Right atrium auricular region (tissue), 2 donors: ENCODE measurements at regions not wholly inside any gene's neighbourhood (a gene's known extent, or its start where the extent isn't known, plus 50 kb on each side); places are given as distances from the start of the nearest gene placed in this dataset.

Experiments used
- DNase-seq: peaks from one replicate; pipeline ENCODE4 v3.0.0-alpha.2; 2019; ENCODE audit warnings: low spot score
- H3K27ac ChIP-seq, 2 donors: fragments of 200-600 bp; sonication (generic); 1 replicate in 1 of 2; 2 replicates in 1 of 2; pipeline ENCODE4 v1.5.1; 2016 to 2019
- H3K27me3 ChIP-seq, 2 donors: fragments of 200-600 bp; sonication (generic); one replicate each; pipeline versions ENCODE4 v1.5.1 to v1.6.0; 2017 to 2019
- H3K36me3 ChIP-seq: fragments of 200-600 bp; sonication (generic); one replicate; pipeline ENCODE4 v1.5.1; 2016
- H3K4me1 ChIP-seq, 2 donors: fragments of 200-600 bp; sonication (generic); one replicate each; pipeline versions ENCODE4 v1.5.1 to v1.6.0; 2017 to 2019
- H3K4me3 ChIP-seq, 2 donors: fragments of 200-600 bp; sonication (generic); 1 replicate in 1 of 2; 2 replicates in 1 of 2; pipeline ENCODE4 v1.5.1; 2017 to 2019; ENCODE audit warnings: mild to moderate bottlenecking in 1 of 2, moderate library complexity in 1 of 2
- H3K9me3 ChIP-seq, 2 donors: fragments of 200-600 bp; sonication (generic); one replicate each; pipeline ENCODE4 v1.5.1; 2019
- TF ChIP-seq, protein P1 (sequence below), 2 donors: fragments of 200-600 bp; sonication (generic); IDR thresholded peaks; one replicate each; pipeline ENCODE4 v1.5.1; 2019; ENCODE audit warnings: antibody characterized with exemption in 2 of 2

DNA sequence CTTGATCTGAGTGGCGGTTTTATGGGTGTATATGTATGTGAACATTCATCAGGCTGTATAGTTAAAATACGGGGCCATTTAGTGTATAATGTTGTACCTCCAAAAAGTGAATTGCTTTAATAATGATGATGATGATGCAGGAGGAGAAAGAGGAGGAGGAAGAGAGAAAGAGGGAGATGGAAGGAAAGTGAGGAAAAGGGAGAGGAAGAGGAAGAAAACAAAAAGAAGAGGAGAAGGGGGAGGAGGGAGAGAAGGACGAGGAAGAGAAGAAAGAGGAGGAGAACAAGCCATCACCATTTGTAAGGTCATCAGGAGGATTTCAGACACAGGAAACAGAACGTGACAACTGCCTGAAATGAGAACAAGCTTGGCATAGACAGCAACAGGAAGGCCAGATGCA lies 168.4 kb upstream of the NCKAP5 start:
- Histone ChIP-seq H3K27ac (no peak overlapping the region), H3K4me1 (peaks cover 0 to 6% of the 10 kb centered on the region in 2 donors), H3K4me3 (no peak overlapping the region), H3K27me3 (no peaks in the 10 kb centered on the region), H3K9me3 (no peaks in the 10 kb centered on the region), H3K36me3 (no peaks in the 10 kb centered on the region)
- no peak for DNase-seq
- TF ChIP-seq, protein P1, sequence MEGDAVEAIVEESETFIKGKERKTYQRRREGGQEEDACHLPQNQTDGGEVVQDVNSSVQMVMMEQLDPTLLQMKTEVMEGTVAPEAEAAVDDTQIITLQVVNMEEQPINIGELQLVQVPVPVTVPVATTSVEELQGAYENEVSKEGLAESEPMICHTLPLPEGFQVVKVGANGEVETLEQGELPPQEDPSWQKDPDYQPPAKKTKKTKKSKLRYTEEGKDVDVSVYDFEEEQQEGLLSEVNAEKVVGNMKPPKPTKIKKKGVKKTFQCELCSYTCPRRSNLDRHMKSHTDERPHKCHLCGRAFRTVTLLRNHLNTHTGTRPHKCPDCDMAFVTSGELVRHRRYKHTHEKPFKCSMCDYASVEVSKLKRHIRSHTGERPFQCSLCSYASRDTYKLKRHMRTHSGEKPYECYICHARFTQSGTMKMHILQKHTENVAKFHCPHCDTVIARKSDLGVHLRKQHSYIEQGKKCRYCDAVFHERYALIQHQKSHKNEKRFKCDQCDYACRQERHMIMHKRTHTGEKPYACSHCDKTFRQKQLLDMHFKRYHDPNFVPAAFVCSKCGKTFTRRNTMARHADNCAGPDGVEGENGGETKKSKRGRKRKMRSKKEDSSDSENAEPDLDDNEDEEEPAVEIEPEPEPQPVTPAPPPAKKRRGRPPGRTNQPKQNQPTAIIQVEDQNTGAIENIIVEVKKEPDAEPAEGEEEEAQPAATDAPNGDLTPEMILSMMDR (IDR thresholded peaks at IDR 0.05): no peak

DNA sequence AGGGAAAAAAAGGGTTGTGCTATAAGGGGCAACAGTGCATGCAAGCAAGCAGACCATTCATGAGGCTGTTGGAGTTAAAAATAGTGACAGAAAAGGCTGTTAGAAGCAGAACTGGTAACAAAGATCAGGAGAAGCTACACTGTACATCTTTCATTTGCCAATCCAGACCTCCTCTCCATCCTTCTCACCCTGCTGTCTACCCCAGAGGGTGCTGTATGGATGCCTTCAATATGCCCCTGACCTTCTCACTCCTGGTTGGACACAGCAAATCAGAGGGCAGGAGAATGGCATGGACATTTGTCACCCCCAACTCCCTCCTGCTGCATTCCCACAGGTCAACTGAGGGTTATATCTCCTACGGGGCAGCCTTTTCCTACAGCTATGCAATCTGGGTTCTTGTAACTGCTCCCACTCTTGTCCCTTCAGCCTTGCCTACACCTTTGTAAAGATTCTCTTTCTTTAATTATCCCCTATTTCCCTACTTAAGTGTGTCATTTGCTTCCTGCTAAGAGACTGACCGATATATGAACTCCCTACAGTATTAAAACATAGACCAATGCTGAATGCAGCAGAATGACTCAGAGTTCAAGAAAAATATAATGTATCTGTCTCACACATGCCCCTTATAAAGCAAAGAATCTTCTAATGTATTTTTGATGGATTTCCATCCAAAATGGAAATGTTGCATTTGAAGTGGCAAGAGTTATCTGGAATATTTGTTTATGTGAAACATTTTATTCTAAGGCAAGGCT lies 169.2 kb upstream of the NCKAP5 start:
- no peak for DNase-seq
- Histone ChIP-seq H3K9me3 (no peaks in the 10 kb centered on the region), H3K27ac (no peak overlapping the region), H3K27me3 (no peaks in the 10 kb centered on the region), H3K4me1 (peaks cover 0 to 6% of the 10 kb centered on the region in 2 donors), H3K4me3 (no peak overlapping the region), H3K36me3 (no peaks in the 10 kb centered on the region)
- TF ChIP-seq, protein P1 (IDR thresholded peaks at IDR 0.05): no peak

DNA sequence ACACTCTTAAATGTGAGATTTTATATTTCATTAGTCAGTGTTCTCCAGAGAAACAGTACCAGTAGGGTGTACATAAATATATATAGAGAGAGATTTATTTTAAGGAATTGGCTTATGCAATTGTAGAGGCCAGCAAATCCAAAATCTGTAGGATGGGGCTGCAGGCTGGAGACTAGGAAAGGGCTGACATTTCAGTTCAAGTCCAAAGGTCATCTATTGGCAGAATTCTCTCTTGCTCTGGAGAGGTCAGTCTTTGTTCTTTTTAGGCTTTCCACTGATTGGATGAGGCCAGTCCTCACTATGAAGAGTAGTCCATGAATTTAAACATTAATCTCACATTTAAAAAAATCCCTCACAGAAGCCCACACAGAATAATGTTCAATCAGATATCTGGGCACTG lies 170.8 kb upstream of the NCKAP5 start:
- H3K4me1 ChIP-seq: peaks cover 0 to 6% of the 10 kb centered on the region in 2 donors
- H3K27ac ChIP-seq: no peak overlapping the region
- H3K9me3 ChIP-seq: no peaks in the 10 kb centered on the region
- DNase-seq: no peak
- H3K27me3 ChIP-seq: no peaks in the 10 kb centered on the region
- TF ChIP-seq, protein P1 (IDR thresholded peaks at IDR 0.05): no peak
- no peaks in the 10 kb centered on the region for H3K36me3 ChIP-seq
- no peak overlapping the region for H3K4me3 ChIP-seq

DNA sequence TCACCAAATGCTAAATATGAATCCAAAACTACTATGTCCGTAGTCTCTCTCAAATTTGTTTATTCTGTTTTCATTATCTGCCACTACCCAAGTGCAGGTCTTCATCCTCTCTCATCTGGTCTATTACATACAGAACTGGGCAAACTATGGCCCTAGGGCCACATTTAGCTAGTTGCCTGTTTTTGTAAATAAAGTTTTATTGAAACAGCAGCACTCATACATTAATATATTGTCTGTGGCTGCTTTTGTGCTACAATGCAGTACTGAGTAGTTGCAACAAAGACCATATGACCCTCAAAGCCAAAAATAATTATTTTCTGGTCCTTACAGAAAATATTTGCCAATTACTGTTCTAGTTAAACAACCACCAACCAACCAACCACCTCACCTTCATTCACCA lies 172.2 kb upstream of the NCKAP5 start:
- Histone ChIP-seq H3K27me3 (no peaks in the 10 kb centered on the region), H3K36me3 (no peaks in the 10 kb centered on the region), H3K4me1 (peaks cover 0 to 6% of the 10 kb centered on the region in 2 donors), H3K4me3 (no peak overlapping the region), H3K9me3 (no peaks in the 10 kb centered on the region), H3K27ac (no peak overlapping the region)
- DNase-seq: no peak
- TF ChIP-seq, protein P1 (IDR thresholded peaks at IDR 0.05): no peak

DNA sequence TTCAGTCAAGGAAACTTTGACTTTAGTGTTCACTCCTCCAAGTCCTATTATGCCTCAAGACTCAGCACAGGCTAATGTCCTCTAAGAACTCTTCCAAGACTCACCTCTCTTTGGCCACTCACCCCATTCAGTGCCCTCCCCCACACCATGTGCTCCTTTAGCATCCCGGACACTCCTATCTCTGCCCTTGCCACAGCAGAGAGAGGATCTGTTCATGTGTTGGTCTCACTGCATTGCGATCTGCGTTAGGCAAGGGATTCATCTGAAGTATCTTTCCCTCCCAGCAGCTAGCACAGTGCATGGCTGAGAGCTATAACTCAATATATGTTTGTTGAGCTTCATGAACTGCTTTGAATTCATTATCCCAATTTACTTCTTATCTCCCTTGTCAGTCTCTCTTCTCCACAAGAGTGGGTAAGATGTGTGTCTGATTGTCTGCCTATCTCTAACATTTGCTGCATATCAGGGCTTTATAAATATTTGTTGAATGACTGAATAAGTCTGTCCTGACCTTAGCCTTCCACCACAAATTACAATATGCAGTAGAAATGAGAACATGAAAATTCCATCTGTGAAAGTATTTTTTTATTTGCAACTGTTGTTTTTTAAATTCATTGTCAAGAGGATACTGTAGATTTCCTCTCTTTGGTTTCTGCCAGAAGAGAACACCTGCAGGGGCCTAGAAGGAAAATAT lies 179.9 kb upstream of the NCKAP5 start:
- no peaks in the 10 kb centered on the region for H3K9me3 ChIP-seq
- H3K4me3 ChIP-seq: no peak overlapping the region
- DNase-seq: no peak
- no peaks in the 10 kb centered on the region for H3K4me1 ChIP-seq
- TF ChIP-seq, protein P1 (IDR thresholded peaks at IDR 0.05): no peak
- H3K36me3 ChIP-seq: no peaks in the 10 kb centered on the region
- no peak overlapping the region for H3K27ac ChIP-seq
- no peaks in the 10 kb centered on the region for H3K27me3 ChIP-seq
